ENCODE measurements at regions not wholly inside any gene's neighbourhood (a gene's known extent, or its start where the extent isn't known, plus 50 kb on each side); places are given as distances from the start of the nearest gene placed in this dataset.

DNA sequence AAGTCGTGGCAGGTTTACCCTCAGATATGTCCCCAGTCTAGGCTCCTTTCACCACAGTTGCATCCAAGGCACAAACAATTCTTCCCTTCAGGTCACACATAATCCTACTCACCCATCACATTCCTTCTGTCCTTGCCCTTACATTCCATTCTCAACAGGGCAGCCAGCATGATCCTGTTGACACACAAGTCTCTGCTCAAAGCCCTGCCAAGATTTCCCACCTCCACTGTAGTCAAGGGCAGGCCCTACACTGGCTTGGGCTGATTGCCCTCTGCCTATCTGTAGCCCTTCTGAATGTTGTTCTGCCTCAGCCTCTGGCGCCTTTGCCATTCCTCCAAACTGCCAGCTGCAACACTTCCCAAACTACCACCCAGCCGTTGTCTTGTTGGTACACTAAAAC lies 187.9 kb upstream of the AKR1E2 start (continued):
- TF ChIP-seq MAFK (IDR thresholded peaks at IDR 0.05; ENCODE audit: low read length): no peak
- TF ChIP-seq TCF3 (CRISPR knock-in tag; IDR thresholded peaks at IDR 0.05): no peak
- no peak for TF ChIP-seq BCOR (IDR thresholded peaks at IDR 0.05)

DNA sequence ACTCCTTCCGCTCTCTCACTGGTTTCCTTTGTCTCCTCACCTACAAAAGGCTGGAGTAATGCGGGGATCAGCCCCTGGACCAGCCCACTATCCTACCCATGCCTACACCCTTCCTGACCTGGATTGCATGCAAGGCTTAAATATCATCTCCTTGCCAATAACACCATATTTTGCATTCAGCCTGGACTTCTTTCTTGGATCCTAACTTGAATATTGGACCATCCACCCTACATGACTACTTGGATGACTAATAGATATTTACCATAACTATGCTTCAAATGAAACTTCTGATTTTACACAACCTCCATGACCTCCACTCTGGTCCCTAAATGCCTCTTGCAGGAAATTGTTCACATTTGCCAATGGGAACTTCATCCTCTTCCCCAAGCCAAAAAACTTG lies 188.3 kb upstream of the AKR1E2 start:
- H3K9me3 ChIP-seq (replicated peaks; ENCODE audit: control insufficient read depth, insufficient read depth, low read depth, low read length): no peaks in the 10 kb centered on the region
- no peak for DNase-seq (ENCODE audit: extremely low read depth in 1 of 4, low spot score in 3 of 4)
- no peaks in the 10 kb centered on the region for H3K36me3 ChIP-seq (ENCODE audit: control insufficient read depth, insufficient read depth, low read length)
- in situ Hi-C loops (cut with MboI) (no loop called here), intact Hi-C loops (cut with micrococcal nuclease) (no loop called here)
- H3K27me3 ChIP-seq (ENCODE audit: control insufficient read depth in 2 of 2, insufficient read depth in 2 of 2, low read length in 2 of 2): peaks cover 0 to 16% of the 10 kb centered on the region in 2 experiments; a peak in 2 of 5 replicates
- no peak overlapping the region for H3K4me3 ChIP-seq
- H3K9me1 ChIP-seq (ENCODE audit: control insufficient read depth, insufficient read depth, low read length): no peaks in the 10 kb centered on the region
- no peak overlapping the region for H3K27ac ChIP-seq (ENCODE audit: extremely low read depth, low read depth, low read length)
- BruUV-seq (replicated peaks): no TSS peak
- no peak for FAIRE-seq
- POLR2A ChIA-PET: no interaction called here
- no peak for ATAC-seq
- H2AFZ ChIP-seq (ENCODE audit: low read depth, low read length): no peak overlapping the region
- H3K4me2 ChIP-seq (ENCODE audit: insufficient read depth, low read length): no peak overlapping the region
- H3K79me2 ChIP-seq (ENCODE audit: control insufficient read depth, insufficient read depth, low read length): no peaks in the 10 kb centered on the region
- CTCF ChIA-PET (ENCODE audit: low intra/inter-chr PET ratio): no interaction called here
- 0% methylated on average over 2 of the region's 2 CpGs for WGBS (ENCODE audit: insufficient coverage, low coverage, missing lambda C conversion rate)
- no peaks in the 10 kb centered on the region for H3K4me1 ChIP-seq (replicated peaks in 1 of 2; ENCODE audit: control insufficient read depth in 2 of 2, insufficient read depth in 2 of 2, low read length in 2 of 2)
- no peaks in the 10 kb centered on the region for H4K20me1 ChIP-seq (replicated peaks; ENCODE audit: control insufficient read depth, insufficient read depth, low read length)
- no peak overlapping the region for H3K9ac ChIP-seq (ENCODE audit: insufficient read depth in 1 of 2, low read depth in 2 of 2, low read length in 2 of 2)
- TF ChIP-seq ZNF197 (CRISPR knock-in tag; IDR thresholded peaks at IDR 0.05; ENCODE audit: low read depth) (no peak), CHD4 (IDR thresholded peaks at IDR 0.05; ENCODE audit: insufficient read depth, insufficient replicate concordance, low read depth, low read length, poor library complexity, severe bottlenecking) (no peak), ZNF561 (CRISPR knock-in tag; conservative IDR thresholded peaks at IDR 0.05) (no peak), CHCHD3 (CRISPR knock-in tag; IDR thresholded peaks at IDR 0.05) (no peak), SRSF1 (IDR thresholded peaks at IDR 0.05; ENCODE audit: low read depth, low read length) (no peak), TGIF2 (CRISPR knock-in tag; IDR thresholded peaks at IDR 0.05) (no peak), ARNT (IDR thresholded peaks at IDR 0.05) (no peak), RUNX1 (IDR thresholded peaks at IDR 0.05; ENCODE audit: low read depth) (no peak), DMBX1 (CRISPR knock-in tag; IDR thresholded peaks at IDR 0.05; ENCODE audit: borderline replicate concordance) (no peak), SMARCC2 (IDR thresholded peaks at IDR 0.05; ENCODE audit: low read depth) (no peak), FOXK2 (conservative IDR thresholded peaks at IDR 0.05 in 1 of 2, IDR thresholded peaks at IDR 0.05 in 1 of 2; ENCODE audit: low read depth in 2 of 2) (no peak)
- TF ChIP-seq, protein P1, sequence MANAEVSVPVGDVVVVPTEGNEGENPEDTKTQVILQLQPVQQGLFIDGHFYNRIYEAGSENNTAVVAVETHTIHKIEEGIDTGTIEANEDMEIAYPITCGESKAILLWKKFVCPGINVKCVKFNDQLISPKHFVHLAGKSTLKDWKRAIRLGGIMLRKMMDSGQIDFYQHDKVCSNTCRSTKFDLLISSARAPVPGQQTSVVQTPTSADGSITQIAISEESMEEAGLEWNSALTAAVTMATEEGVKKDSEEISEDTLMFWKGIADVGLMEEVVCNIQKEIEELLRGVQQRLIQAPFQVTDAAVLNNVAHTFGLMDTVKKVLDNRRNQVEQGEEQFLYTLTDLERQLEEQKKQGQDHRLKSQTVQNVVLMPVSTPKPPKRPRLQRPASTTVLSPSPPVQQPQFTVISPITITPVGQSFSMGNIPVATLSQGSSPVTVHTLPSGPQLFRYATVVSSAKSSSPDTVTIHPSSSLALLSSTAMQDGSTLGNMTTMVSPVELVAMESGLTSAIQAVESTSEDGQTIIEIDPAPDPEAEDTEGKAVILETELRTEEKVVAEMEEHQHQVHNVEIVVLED (CRISPR knock-in tag; IDR thresholded peaks at IDR 0.05): no peak
- TF ChIP-seq, protein P2, sequence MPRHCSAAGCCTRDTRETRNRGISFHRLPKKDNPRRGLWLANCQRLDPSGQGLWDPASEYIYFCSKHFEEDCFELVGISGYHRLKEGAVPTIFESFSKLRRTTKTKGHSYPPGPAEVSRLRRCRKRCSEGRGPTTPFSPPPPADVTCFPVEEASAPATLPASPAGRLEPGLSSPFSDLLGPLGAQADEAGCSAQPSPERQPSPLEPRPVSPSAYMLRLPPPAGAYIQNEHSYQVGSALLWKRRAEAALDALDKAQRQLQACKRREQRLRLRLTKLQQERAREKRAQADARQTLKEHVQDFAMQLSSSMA (CRISPR knock-in tag; IDR thresholded peaks at IDR 0.05): no peak
- TF ChIP-seq, protein P3, sequence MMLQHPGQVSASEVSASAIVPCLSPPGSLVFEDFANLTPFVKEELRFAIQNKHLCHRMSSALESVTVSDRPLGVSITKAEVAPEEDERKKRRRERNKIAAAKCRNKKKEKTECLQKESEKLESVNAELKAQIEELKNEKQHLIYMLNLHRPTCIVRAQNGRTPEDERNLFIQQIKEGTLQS (IDR thresholded peaks at IDR 0.05): no peak
- TF ChIP-seq, protein P3 (CRISPR knock-in tag; conservative IDR thresholded peaks at IDR 0.05): no peak
- TF ChIP-seq, protein P4, sequence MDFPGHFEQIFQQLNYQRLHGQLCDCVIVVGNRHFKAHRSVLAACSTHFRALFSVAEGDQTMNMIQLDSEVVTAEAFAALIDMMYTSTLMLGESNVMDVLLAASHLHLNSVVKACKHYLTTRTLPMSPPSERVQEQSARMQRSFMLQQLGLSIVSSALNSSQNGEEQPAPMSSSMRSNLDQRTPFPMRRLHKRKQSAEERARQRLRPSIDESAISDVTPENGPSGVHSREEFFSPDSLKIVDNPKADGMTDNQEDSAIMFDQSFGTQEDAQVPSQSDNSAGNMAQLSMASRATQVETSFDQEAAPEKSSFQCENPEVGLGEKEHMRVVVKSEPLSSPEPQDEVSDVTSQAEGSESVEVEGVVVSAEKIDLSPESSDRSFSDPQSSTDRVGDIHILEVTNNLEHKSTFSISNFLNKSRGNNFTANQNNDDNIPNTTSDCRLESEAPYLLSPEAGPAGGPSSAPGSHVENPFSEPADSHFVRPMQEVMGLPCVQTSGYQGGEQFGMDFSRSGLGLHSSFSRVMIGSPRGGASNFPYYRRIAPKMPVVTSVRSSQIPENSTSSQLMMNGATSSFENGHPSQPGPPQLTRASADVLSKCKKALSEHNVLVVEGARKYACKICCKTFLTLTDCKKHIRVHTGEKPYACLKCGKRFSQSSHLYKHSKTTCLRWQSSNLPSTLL (IDR thresholded peaks at IDR 0.05): no peak

All from K562 (cell line).